Caco-2 (cell line): ENCODE measurements at regions not wholly inside any gene's neighbourhood (a gene's known extent, or its start where the extent isn't known, plus 50 kb on each side); places are given as distances from the start of the nearest gene placed in this dataset.

Experiments used
- BruUV-seq: library from RNA; stranded (reverse); fragments of 400-500 nt; replicated peaks from 2 replicates; lab custom pipeline; 2021; lab: Mats Ljungman, UMichigan
- CTCF ChIA-PET: fragments of 300-600 bp; sonication (Branson Sonifier 250); formaldehyde crosslinking; loops from one replicate; lab custom pipeline; 2022; ENCODE audit warnings: antibody characterized with exemption; lab: Charles Lee
- POLR2A ChIA-PET: fragments of 300-600 bp; sonication (Branson Sonifier 250); formaldehyde crosslinking; loops from one replicate; lab custom pipeline; 2022; ENCODE audit warnings: antibody characterized with exemption; lab: Charles Lee
- DNase-seq, 2 experiments: peaks; one replicate each; pipeline versions ENCODE4 v3.0.0 to v3.0.0-alpha.2; 2020 to 2022
- H3K27me3 ChIP-seq: replicated peaks from 2 replicates; pipeline ENCODE4 v1.6.0; 2011; ENCODE audit warnings: low read length; ENCODE audit not compliant: control insufficient read depth, insufficient read depth
- H3K36me3 ChIP-seq: 2 replicates; pipeline ENCODE4 v1.5.1; 2011; ENCODE audit warnings: low read length; ENCODE audit not compliant: control insufficient read depth, insufficient read depth
- H3K4me1 ChIP-seq: fragments of 250-450 bp; sonication (Bioruptor Pico); 2 replicates; pipeline ENCODE4 v1.5.1; 2020; ENCODE audit warnings: mild to moderate bottlenecking
- H3K4me3 ChIP-seq: 2 replicates; pipeline ENCODE4 v1.5.1; 2011; ENCODE audit warnings: low read depth, mild to moderate bottlenecking, control low read depth, low read length
- H3K9me3 ChIP-seq: fragments of 250-450 bp; sonication (Bioruptor Pico); 2 replicates; pipeline ENCODE4 v1.5.1; 2020; ENCODE audit warnings: mild to moderate bottlenecking, moderate library complexity
- H3K27ac Mint-ChIP-seq: one replicate; pipeline ENCODE4 v1.8.0; 2022; ENCODE audit warnings: mixed read lengths; ENCODE audit not compliant: unreplicated experiment
- H3K27me3 Mint-ChIP-seq: one replicate; pipeline ENCODE4 v1.8.0; 2022; ENCODE audit warnings: mixed read lengths; ENCODE audit not compliant: insufficient read depth, unreplicated experiment
- H3K36me3 Mint-ChIP-seq: one replicate; pipeline ENCODE4 v1.8.0; 2022; ENCODE audit warnings: mild to moderate bottlenecking, mixed read lengths; ENCODE audit not compliant: insufficient read depth, unreplicated experiment
- H3K4me1 Mint-ChIP-seq: one replicate; pipeline ENCODE4 v1.8.0; 2022; ENCODE audit warnings: low read depth, mixed read lengths; ENCODE audit not compliant: unreplicated experiment
- H3K4me3 Mint-ChIP-seq: one replicate; pipeline ENCODE4 v1.8.0; 2022; ENCODE audit warnings: mild to moderate bottlenecking, moderate library complexity, mixed read lengths; ENCODE audit not compliant: unreplicated experiment
- H3K9me3 Mint-ChIP-seq: one replicate; pipeline ENCODE4 v1.8.0; 2022; ENCODE audit warnings: mixed read lengths; ENCODE audit not compliant: unreplicated experiment
- CTCF ChIP-seq, 2 experiments: fragments of 200-600 bp in 1 of 2; IDR thresholded peaks; 1 replicate in 1 of 2; 2 replicates in 1 of 2; pipeline versions ENCODE4 v1.5.1 to v1.8.0; 2011 to 2022; ENCODE audit warnings: antibody characterized with exemption in 1 of 2, control low read depth in 1 of 2, inconsistent platforms in 1 of 2, low read depth in 1 of 2, low read length in 1 of 2, mild to moderate bottlenecking in 1 of 2, moderate library complexity in 1 of 2; ENCODE audit not compliant: insufficient read depth in 1 of 2, severe bottlenecking in 1 of 2, unreplicated experiment in 1 of 2
- intact Hi-C: fragments of 100-400 bp; cut with micrococcal nuclease; formaldehyde crosslinking; loops from one replicate; pipeline ENCODE4 v1.10.0; 2022; ENCODE audit not compliant: unreplicated experiment

GRCh38 chr6:156700440-156701057, 76.6 kb upstream of the ARID1B start:
- CTCF ChIA-PET = no interaction called here
- no peak for DNase-seq
- H3K4me1 Mint-ChIP-seq = no peaks in the 10 kb centered on the region
- no peak overlapping the region for H3K27ac Mint-ChIP-seq
- no peak overlapping the region for H3K4me3 ChIP-seq
- H3K27me3 Mint-ChIP-seq = peaks cover 7% of the 10 kb centered on the region
- no peaks in the 10 kb centered on the region for H3K4me1 ChIP-seq
- H3K36me3 ChIP-seq = no peaks in the 10 kb centered on the region
- intact Hi-C loops = no loop called here
- BruUV-seq = no TSS peak
- peaks cover 5% of the 10 kb centered on the region for H3K9me3 Mint-ChIP-seq
- H3K4me3 Mint-ChIP-seq = no peak overlapping the region
- POLR2A ChIA-PET = no interaction called here
- no peaks in the 10 kb centered on the region for H3K36me3 Mint-ChIP-seq
- TF ChIP-seq CTCF (IDR thresholded peaks at IDR 0.05; ENCODE audit: insufficient read depth in 1 of 2, low read depth in 1 of 2, low read length in 1 of 2, severe bottlenecking in 1 of 2, unreplicated experiment in 1 of 2) = no peak
- no peaks in the 10 kb centered on the region for H3K27me3 ChIP-seq
- H3K9me3 ChIP-seq = no peaks in the 10 kb centered on the region

GRCh38 chr6:156699935-156700334, 77.2 kb upstream of the ARID1B start:
- no TSS peak for BruUV-seq

GRCh38 chr6:156699017-156699421, 78.2 kb upstream of the ARID1B start:
- intact Hi-C loops = no loop called here
- H3K9me3 ChIP-seq = no peaks in the 10 kb centered on the region
- TF ChIP-seq CTCF (IDR thresholded peaks at IDR 0.05; ENCODE audit: insufficient read depth in 1 of 2, low read depth in 1 of 2, low read length in 1 of 2, severe bottlenecking in 1 of 2, unreplicated experiment in 1 of 2) = no peak
- no peaks in the 10 kb centered on the region for H3K4me1 ChIP-seq
- H3K36me3 ChIP-seq = no peaks in the 10 kb centered on the region
- Mint-ChIP-seq H3K27ac (no peak overlapping the region), H3K36me3 (no peaks in the 10 kb centered on the region), H3K9me3 (no peaks in the 10 kb centered on the region), H3K27me3 (peaks cover 7% of the 10 kb centered on the region), H3K4me1 (no peaks in the 10 kb centered on the region), H3K4me3 (no peak overlapping the region)
- H3K4me3 ChIP-seq = no peak overlapping the region
- ChIA-PET POLR2A (no interaction called here), CTCF (no interaction called here)
- DNase-seq = no peak
- H3K27me3 ChIP-seq = no peaks in the 10 kb centered on the region
- BruUV-seq = no TSS peak

More at GRCh38 chr6:156699935-156700334, 77.2 kb upstream of the ARID1B start:
- CTCF ChIA-PET = no interaction called here
- H3K27me3 Mint-ChIP-seq = peaks cover 7% of the 10 kb centered on the region
- H3K27me3 ChIP-seq = no peaks in the 10 kb centered on the region
- no peak overlapping the region for H3K4me3 Mint-ChIP-seq
- no peaks in the 10 kb centered on the region for H3K9me3 Mint-ChIP-seq
- no peak overlapping the region for H3K4me3 ChIP-seq
- no peak overlapping the region for H3K27ac Mint-ChIP-seq
- no peaks in the 10 kb centered on the region for H3K4me1 Mint-ChIP-seq
- no peaks in the 10 kb centered on the region for H3K36me3 ChIP-seq
- no peak for DNase-seq
- no peaks in the 10 kb centered on the region for H3K9me3 ChIP-seq
- H3K4me1 ChIP-seq = no peaks in the 10 kb centered on the region
- intact Hi-C loops = no loop called here
- POLR2A ChIA-PET = no interaction called here
- no peaks in the 10 kb centered on the region for H3K36me3 Mint-ChIP-seq
- no peak for TF ChIP-seq CTCF (IDR thresholded peaks at IDR 0.05; ENCODE audit: insufficient read depth in 1 of 2, low read depth in 1 of 2, low read length in 1 of 2, severe bottlenecking in 1 of 2, unreplicated experiment in 1 of 2)
